ENCODE measurements at regions not wholly inside any gene's neighbourhood (a gene's known extent, or its start where the extent isn't known, plus 50 kb on each side); places are given as distances from the start of the nearest gene placed in this dataset.

DNA sequence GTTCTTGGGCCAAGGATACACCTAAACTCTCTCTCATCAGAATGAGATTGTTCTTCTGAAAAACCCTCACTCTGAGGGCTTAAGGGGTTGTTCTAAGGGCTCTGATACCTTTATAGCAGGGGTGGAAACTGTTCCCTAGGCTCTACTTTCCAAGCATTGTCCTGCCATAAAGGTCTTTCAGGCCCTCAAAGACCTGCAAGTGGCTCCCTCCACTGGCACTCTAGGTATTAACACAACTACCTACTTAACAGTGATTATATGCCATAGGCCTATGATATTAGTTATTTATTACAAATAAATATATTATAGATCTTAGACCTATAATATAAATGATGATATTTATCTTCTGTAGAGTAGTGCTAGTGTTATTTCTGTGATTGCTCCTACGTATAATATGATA lies 473.7 kb upstream of the RPS6KA3 start:
- TF ChIP-seq CTCF (IDR thresholded peaks at IDR 0.05): no peak
- FAIRE-seq (no peak), ATAC-seq (no peak)

DNA sequence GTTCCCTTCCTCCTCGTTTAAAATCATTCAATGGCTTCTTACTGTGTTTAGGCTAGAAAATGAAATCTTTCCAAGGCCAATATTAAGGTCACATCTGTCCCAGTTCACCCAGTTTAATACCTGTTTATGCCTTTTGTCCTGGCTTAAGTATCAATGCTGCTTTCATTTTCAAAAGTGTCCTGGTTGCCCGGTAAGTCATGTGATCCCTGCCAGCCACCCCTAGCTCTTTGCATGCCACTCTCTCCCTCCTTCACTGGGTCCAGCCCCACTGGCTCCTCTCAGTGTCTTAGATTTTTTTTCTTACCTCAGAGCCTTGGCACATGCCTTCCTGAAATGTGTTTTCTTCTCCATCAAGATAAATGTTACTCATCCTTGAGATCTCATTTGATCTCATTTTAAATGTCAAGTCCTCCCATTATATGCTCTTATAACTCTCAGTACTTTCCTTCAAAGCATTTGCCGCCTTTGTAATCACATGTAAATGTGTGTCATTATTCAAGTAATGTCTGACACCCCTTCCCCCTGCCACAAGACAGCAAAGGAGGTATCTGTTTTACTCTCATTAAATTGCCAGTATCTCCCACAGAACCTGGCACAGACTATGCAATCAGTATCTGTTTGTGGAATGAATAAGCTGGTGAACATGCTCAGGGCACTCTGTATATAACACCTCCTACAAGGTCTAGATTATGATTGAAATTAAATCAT lies 472.5 kb upstream of the RPS6KA3 start:
- Histone ChIP-seq H3K4me1 (no peaks in the 10 kb centered on the region), H3K36me3 (no peaks in the 10 kb centered on the region), H3K4me3 (no peak overlapping the region), H3K27ac (no peak overlapping the region), H3K9me3 (no peaks in the 10 kb centered on the region), H3K27me3 (no peaks in the 10 kb centered on the region)
- FAIRE-seq (no peak), DNase-seq (no peak), ATAC-seq (no peak)
- no peak for TF ChIP-seq CTCF (IDR thresholded peaks at IDR 0.05)
- WGBS, 2 donors: 56 to 69% methylated on average over 3 of the region's 3 CpGs
- intact Hi-C loops (cut with DNase I): no loop called here

More for the DNA sequence above, 473.7 kb upstream of the RPS6KA3 start:
- no peak overlapping the region for H3K4me3 ChIP-seq
- peaks cover 0 to 5% (median 0%) of the 10 kb centered on the region in 4 donors for H3K27me3 ChIP-seq
- DNase-seq: no peak
- H3K9me3 ChIP-seq: no peaks in the 10 kb centered on the region
- 64 to 73% methylated on average over 1 of the region's 1 CpG for WGBS, 2 donors
- intact Hi-C loops (cut with DNase I): no loop called here
- H3K4me1 ChIP-seq: no peaks in the 10 kb centered on the region
- H3K36me3 ChIP-seq: no peaks in the 10 kb centered on the region
- no peak overlapping the region for H3K27ac ChIP-seq

DNA sequence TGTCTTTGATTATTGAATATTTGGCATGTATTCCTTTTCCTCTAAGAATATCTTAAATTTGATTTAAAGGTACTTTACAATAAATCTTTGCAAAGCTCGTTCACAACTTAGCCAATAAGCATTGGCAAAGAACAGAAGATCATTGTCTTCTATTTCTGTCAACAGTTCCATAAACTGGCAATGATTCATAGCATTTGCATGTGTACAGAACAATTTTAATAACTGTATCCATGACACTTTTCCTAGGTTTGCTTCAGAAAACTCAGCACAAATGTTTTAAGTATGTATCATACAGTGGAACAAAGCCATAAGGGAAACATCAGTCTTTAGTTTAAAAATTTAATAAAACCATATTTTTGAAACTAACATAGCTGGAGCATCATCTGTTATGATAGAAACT lies 462.7 kb upstream of the RPS6KA3 start:
- no peaks in the 10 kb centered on the region for H3K27me3 ChIP-seq
- FAIRE-seq (no peak), DNase-seq (no peak), ATAC-seq (no peak)
- H3K27ac ChIP-seq: no peak overlapping the region
- no peak overlapping the region for H3K4me3 ChIP-seq
- WGBS, 2 donors: 38 to 71% methylated on average over 1 of the region's 1 CpG
- H3K9me3 ChIP-seq: no peaks in the 10 kb centered on the region
- TF ChIP-seq CTCF (IDR thresholded peaks at IDR 0.05): no peak
- intact Hi-C loops (cut with DNase I): no loop called here
- no peaks in the 10 kb centered on the region for H3K4me1 ChIP-seq
- no peaks in the 10 kb centered on the region for H3K36me3 ChIP-seq

GRCh38 chrX:20727447-20727846 lies 460.7 kb upstream of the RPS6KA3 start:
- H3K27ac ChIP-seq: no peak overlapping the region
- no peaks in the 10 kb centered on the region for H3K4me1 ChIP-seq
- ATAC-seq (no peak), FAIRE-seq (no peak), DNase-seq (no peak)
- H3K9me3 ChIP-seq: no peaks in the 10 kb centered on the region
- WGBS, 2 donors: 11 to 16% methylated on average over 1 of the region's 1 CpG
- no peaks in the 10 kb centered on the region for H3K27me3 ChIP-seq
- intact Hi-C loops (cut with DNase I): no loop called here
- no peaks in the 10 kb centered on the region for H3K36me3 ChIP-seq
- no peak overlapping the region for H3K4me3 ChIP-seq
- no peak for TF ChIP-seq CTCF (IDR thresholded peaks at IDR 0.05)

- Histone ChIP-seq H3K9me3 (no peaks in the 10 kb centered on the region), H3K27me3 (no peaks in the 10 kb centered on the region), H3K27ac (no peak overlapping the region), H3K36me3 (no peaks in the 10 kb centered on the region), H3K4me1 (no peaks in the 10 kb centered on the region), H3K4me3 (no peak overlapping the region)
- no peak for FAIRE-seq
- 23 to 35% methylated on average over 2 of the region's 2 CpGs for WGBS, 2 donors
- TF ChIP-seq CTCF (IDR thresholded peaks at IDR 0.05): no peak
- intact Hi-C loops (cut with DNase I): no loop called here
- no peak for ATAC-seq
- DNase-seq: no peak
Measured at GRCh38 chrX:20720954-20721626, 454.4 kb upstream of the RPS6KA3 start.
